K562 (cell line): ENCODE measurements at regions not wholly inside any gene's neighbourhood (a gene's known extent, or its start where the extent isn't known, plus 50 kb on each side); places are given as distances from the start of the nearest gene placed in this dataset.

Source experiments
- ATAC-seq: fragments of 200-7000 bp; cut with Tn5 transposase; 3 replicates; pipeline ENCODE4 v1.9.1; 2020; ENCODE audit warnings: moderate library complexity
- BruUV-seq: library from RNA; stranded (reverse); fragments of 400-500 nt; replicated peaks from 2 replicates; lab custom pipeline; 2021; lab: Mats Ljungman, UMichigan
- CTCF ChIA-PET: fragments of 300-600 bp; formaldehyde crosslinking; extraction: SDS; loops from one replicate; lab custom pipeline; 2021; ENCODE audit warnings: low intra/inter-chr PET ratio; lab: Yijun Ruan, JAX
- POLR2A ChIA-PET: fragments of 300-600, 350-650 bp; sonication (Branson Sonifier 250); formaldehyde crosslinking; extraction: SDS; loops from one replicate; lab custom pipeline; 2021; ENCODE audit warnings: antibody characterized with exemption, inconsistent platforms; lab: Yijun Ruan, JAX
- DNase-seq, 4 experiments: peaks; one replicate each; pipeline versions ENCODE4 v3.0.0 to v3.0.0-alpha.2; 2011 to 2018; ENCODE audit warnings: low spot score in 3 of 4, mixed read lengths in 3 of 4; ENCODE audit errors: extremely low read depth in 1 of 4
- FAIRE-seq: peaks from 2 replicates; lab custom pipeline; 2011; peaks lifted over from hg19 to GRCh38; lab: Jason Lieb, UNC
- H2AFZ ChIP-seq: 2 replicates; pipeline ENCODE4 v1.6.0; 2011; ENCODE audit warnings: low read depth, low read length, control low read depth, inconsistent platforms
- H3K27ac ChIP-seq: fragments of 200-600 bp; 3 replicates; pipeline ENCODE4 v1.8.0; 2011; ENCODE audit warnings: low read depth, mild to moderate bottlenecking, control low read depth, inconsistent platforms, low read length, moderate library complexity, mixed read lengths; ENCODE audit errors: extremely low read depth
- H3K27me3 ChIP-seq, 2 experiments: fragments of 300-600 bp in 1 of 2; 2 replicates in 1 of 2; 3 replicates in 1 of 2; pipeline versions ENCODE4 v1.6.0 to v1.8.0; 2011; ENCODE audit warnings: inconsistent platforms in 2 of 2, low read length in 2 of 2, mild to moderate bottlenecking in 1 of 2, mixed read lengths in 1 of 2, moderate library complexity in 1 of 2; ENCODE audit not compliant: control insufficient read depth in 2 of 2, insufficient read depth in 2 of 2
- H3K36me3 ChIP-seq: fragments of 300-600 bp; 3 replicates; pipeline ENCODE4 v1.8.0; 2011; ENCODE audit warnings: mild to moderate bottlenecking, low read length, inconsistent platforms; ENCODE audit not compliant: control insufficient read depth, insufficient read depth
- H3K4me1 ChIP-seq, 2 experiments: fragments of 200-600 bp in 1 of 2; replicated peaks in 1 of 2; 2 replicates in 1 of 2; 3 replicates in 1 of 2; pipeline versions ENCODE4 v1.5.1 to v1.8.0; 2011; ENCODE audit warnings: inconsistent platforms in 2 of 2, low read length in 2 of 2, mild to moderate bottlenecking in 1 of 2, mixed read lengths in 1 of 2, moderate library complexity in 1 of 2; ENCODE audit not compliant: control insufficient read depth in 2 of 2, insufficient read depth in 2 of 2
- H3K4me2 ChIP-seq: 2 replicates; pipeline ENCODE4 v1.6.1; 2011; ENCODE audit warnings: low read length, control low read depth, inconsistent platforms, mixed read lengths; ENCODE audit not compliant: insufficient read depth
- H3K4me3 ChIP-seq: fragments of 200-600 bp; sonication (generic), shearing (Covaris generic); 2 replicates; pipeline ENCODE4 v1.5.1; 2016; ENCODE audit warnings: control low read depth, inconsistent platforms
- H3K79me2 ChIP-seq: fragments of 200-600 bp; 3 replicates; pipeline ENCODE4 v1.8.0; 2011; ENCODE audit warnings: low read length, inconsistent platforms; ENCODE audit not compliant: control insufficient read depth, insufficient read depth
- H3K9ac ChIP-seq, 2 experiments: 2 replicates each; pipeline versions ENCODE4 v1.6.0 to v1.6.1; 2011; ENCODE audit warnings: low read depth in 2 of 2, low read length in 2 of 2, control low read depth in 1 of 2, inconsistent platforms in 1 of 2, mild to moderate bottlenecking in 1 of 2, mixed read lengths in 1 of 2; ENCODE audit not compliant: insufficient read depth in 1 of 2
- H3K9me1 ChIP-seq: one replicate; pipeline ENCODE4 v1.6.0; 2011; ENCODE audit warnings: inconsistent platforms, mild to moderate bottlenecking, low read length, moderate library complexity; ENCODE audit not compliant: control insufficient read depth, insufficient read depth
- H3K9me3 ChIP-seq: replicated peaks from 2 replicates; pipeline ENCODE4 v1.5.1; 2011; ENCODE audit warnings: low read depth, low read length, inconsistent platforms; ENCODE audit not compliant: control insufficient read depth, insufficient read depth
- H4K20me1 ChIP-seq: replicated peaks from 2 replicates; pipeline ENCODE4 v1.6.1; 2011; ENCODE audit warnings: low read length, inconsistent platforms, mixed read lengths; ENCODE audit not compliant: control insufficient read depth, insufficient read depth
- CTCFL ChIP-seq: IDR thresholded peaks from 2 replicates; pipeline ENCODE4 v1.6.1; 2011; ENCODE audit warnings: borderline replicate concordance, low read depth, mild to moderate bottlenecking, moderate library complexity, low read length; ENCODE audit not compliant: insufficient read depth, poor library complexity, severe bottlenecking
- ETS1 ChIP-seq: conservative IDR thresholded peaks from 2 replicates; pipeline ENCODE4 v1.6.1; 2011; ENCODE audit warnings: low read depth, mild to moderate bottlenecking, low read length; ENCODE audit not compliant: control insufficient read depth
- EWSR1 ChIP-seq: fragments of 450-650 bp; IDR thresholded peaks from 2 replicates; pipeline ENCODE4 v1.6.1; 2018; ENCODE audit warnings: borderline replicate concordance, mild to moderate bottlenecking, low read depth, moderate library complexity; ENCODE audit not compliant: partially characterized antibody
- GABPA ChIP-seq: fragments of 200-800 bp; sonication (Bioruptor generic); conservative IDR thresholded peaks from 2 replicates; pipeline ENCODE4 v1.6.1; 2016; ENCODE audit warnings: low read depth, missing genetic modification characterization, missing compliant biosample characterization
- HNRNPL ChIP-seq: fragments of 200-400 bp; formaldehyde crosslinking; IDR thresholded peaks from 2 replicates; pipeline ENCODE4 v1.6.1; 2017; ENCODE audit warnings: low read depth, mild to moderate bottlenecking, low read length
- KDM1A ChIP-seq, 2 experiments: fragments of 450-650 bp; IDR thresholded peaks; 2 replicates each; pipeline ENCODE4 v1.6.1; 2016; ENCODE audit warnings: mild to moderate bottlenecking in 2 of 2
- NFE2L1 ChIP-seq: fragments of 450-650 bp; IDR thresholded peaks from 2 replicates; pipeline ENCODE4 v1.6.1; 2016; ENCODE audit warnings: missing genetic modification characterization, low read depth, mild to moderate bottlenecking, missing compliant biosample characterization, moderate library complexity, borderline replicate concordance
- SREBF2 ChIP-seq: sonication (generic); formaldehyde crosslinking; IDR thresholded peaks from 2 replicates; pipeline ENCODE4 v1.4.0; 2020; ENCODE audit warnings: mild to moderate bottlenecking, missing genetic modification reagents
- U2AF1 ChIP-seq: fragments of 200-400 bp; formaldehyde crosslinking; optimal IDR thresholded peaks from 2 replicates; pipeline ENCODE3; 2017; ENCODE audit warnings: mild to moderate bottlenecking, low read depth, low read length, moderate library complexity
- ZNF609 ChIP-seq: sonication (generic); formaldehyde crosslinking; IDR thresholded peaks from 2 replicates; pipeline ENCODE4 v1.8.1; 2023; ENCODE audit warnings: missing genetic modification reagents, mild to moderate bottlenecking, borderline replicate concordance
- WGBS: fragments of 100-300 bp; shearing (Covaris generic); methylation state at CpG from one replicate; pipeline ENCODE4 v1.1.6; 2016; ENCODE audit warnings: low coverage, mixed read lengths; ENCODE audit not compliant: insufficient coverage; ENCODE audit errors: missing lambda C conversion rate; 5-methylcytosine and 5-hydroxymethylcytosine counted together
- in situ Hi-C: fragments of 300-500 bp; cut with MboI; formaldehyde crosslinking; loops from 4 replicates; pipeline ENCODE4 v1.15.0; 2018; ENCODE audit warnings: inconsistent platforms, mixed read lengths
- intact Hi-C: fragments of 100-400 bp; cut with micrococcal nuclease; formaldehyde crosslinking; loops from 2 replicates; pipeline ENCODE4 v1.14.2; 2022

- TF ChIP-seq CTCFL: no peak
- TF ChIP-seq U2AF1: no peak
These were observed 126.2 kb upstream of the SMYD2 start (continued) for GRCh38 chr1:214154596-214155292.

DNA sequence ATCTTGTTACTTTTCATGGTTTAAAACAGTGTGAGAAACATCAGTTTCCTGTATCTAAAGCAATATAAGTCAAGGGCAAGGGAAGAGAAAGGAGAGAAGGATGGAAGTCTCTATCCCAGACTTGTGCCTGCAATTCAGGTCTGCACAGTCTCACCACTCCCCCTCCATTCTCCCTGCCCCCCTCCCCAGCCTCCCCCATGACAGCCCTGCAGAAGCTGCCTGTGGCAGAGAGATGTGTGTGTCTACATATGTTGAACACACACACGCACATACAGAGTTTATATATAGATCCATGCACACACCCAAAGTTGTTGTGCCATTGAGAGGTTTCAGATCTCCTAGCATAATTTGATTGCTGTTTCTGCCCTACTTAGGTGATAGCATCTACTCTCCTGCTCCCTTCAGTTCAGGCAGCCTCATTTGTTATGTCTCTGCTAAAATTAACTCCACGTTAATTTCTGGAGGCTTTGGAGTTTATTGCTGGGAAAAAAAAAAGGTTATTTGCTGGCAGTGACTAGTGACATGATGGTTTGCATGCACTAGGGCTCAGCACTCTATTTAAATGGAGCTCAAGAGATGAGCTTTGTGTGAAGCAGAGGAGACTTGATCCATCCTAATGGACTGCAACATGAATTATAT is 124.9 kb upstream of the SMYD2 start:
- H4K20me1 ChIP-seq: no peaks in the 10 kb centered on the region; the same call in 1 of the 2 replicates
- no peak for ATAC-seq
- no peak overlapping the region for H3K4me3 ChIP-seq
- no peak overlapping the region for H3K4me2 ChIP-seq
- DNase-seq: no peak
- H3K4me1 ChIP-seq: no peaks in the 10 kb centered on the region
- CTCF ChIA-PET: no interaction called here
- H3K9me1 ChIP-seq: no peaks in the 10 kb centered on the region
- no peaks in the 10 kb centered on the region for H3K79me2 ChIP-seq
- H2AFZ ChIP-seq: no peak overlapping the region
- FAIRE-seq: no peak
- no TSS peak for BruUV-seq
- POLR2A ChIA-PET: interaction anchor here (0.6 to 0.7 kb wide), 3 partner anchors 50 to 508 kb away, joined by 3 to 4 read pairs (median 4); no protein-coding TSS in a partner anchor
- H3K9ac ChIP-seq: no peak overlapping the region
- in situ Hi-C loops: no loop called here
- intact Hi-C loops: no loop called here
- H3K36me3 ChIP-seq: no peaks in the 10 kb centered on the region
- H3K9me3 ChIP-seq: no peaks in the 10 kb centered on the region
- H3K27ac ChIP-seq: no peak overlapping the region
- H3K27me3 ChIP-seq: no peaks in the 10 kb centered on the region
- WGBS: 0% methylated on average over 2 of the region's 2 CpGs
- TF ChIP-seq ZNF609 (CRISPR knock-in tag) (no peak), SREBF2 (CRISPR knock-in tag) (no peak), KDM1A (IDR thresholded peaks at IDR 0.05) (no peak), HNRNPL (no peak), NFE2L1 (no peak), ETS1 (no peak), GABPA (no peak), EWSR1 (no peak)
